ENCODE measurements at regions not wholly inside any gene's neighbourhood (a gene's known extent, or its start where the extent isn't known, plus 50 kb on each side); places are given as distances from the start of the nearest gene placed in this dataset.

DNA sequence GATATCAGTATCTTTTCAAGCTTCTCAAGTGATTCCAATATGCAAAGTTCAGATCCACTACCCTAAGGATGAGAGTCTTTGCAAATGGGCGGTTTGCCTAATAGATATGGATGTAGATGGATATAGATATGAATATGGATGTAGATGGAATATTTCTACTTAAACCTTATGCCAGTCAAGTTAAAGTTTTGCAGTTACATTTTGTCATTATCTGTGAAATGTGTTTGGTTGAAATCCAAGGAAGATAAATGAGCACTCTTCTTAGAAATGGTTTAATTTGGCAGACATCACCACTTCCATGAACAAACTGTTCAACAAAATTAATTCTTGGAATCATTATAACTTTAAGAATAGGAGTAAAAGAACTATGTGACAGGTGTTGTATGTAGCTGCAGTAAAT lies 1066.6 kb downstream of the PCDH18 start:
- WGBS, 2 experiments, result 86 to 100% methylated on average over 1 of the region's 1 CpG

DNA sequence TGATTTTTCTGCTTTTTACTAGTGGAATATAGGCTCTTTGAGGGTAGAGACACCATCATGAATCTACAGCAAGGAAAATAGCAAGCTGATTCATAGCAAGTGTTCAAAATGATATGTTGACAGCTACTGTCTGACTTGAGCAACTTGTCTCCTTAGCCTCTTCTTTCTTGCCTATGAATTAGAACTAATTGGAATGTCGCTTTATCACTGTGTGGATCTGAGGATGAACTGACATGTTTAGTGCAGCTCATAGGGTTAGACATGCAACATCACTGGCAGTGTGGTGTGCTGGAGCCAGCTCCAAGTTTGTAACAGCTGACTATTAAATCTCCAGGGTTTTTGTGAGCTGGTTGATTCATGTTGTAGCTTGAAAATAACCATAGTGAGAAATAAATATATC lies 1068.4 kb downstream of the PCDH18 start:
- H3K36me3 ChIP-seq (ENCODE audit: control insufficient read depth, insufficient read depth, low read length), result no peaks in the 10 kb centered on the region
- no peaks in the 10 kb centered on the region for H3K27me3 ChIP-seq (ENCODE audit: control insufficient read depth, insufficient read depth, low read length, poor library complexity, severe bottlenecking)
- no peaks in the 10 kb centered on the region for H3K9me3 ChIP-seq (ENCODE audit: control insufficient read depth, low read length)
- 96 to 100% methylated on average over 1 of the region's 1 CpG for whole genome bisulfite sequencing, 2 experiments
- no peak overlapping the region for H3K27ac ChIP-seq (ENCODE audit: insufficient read depth, low read depth, low read length, poor library complexity, severe bottlenecking)
- no peaks in the 10 kb centered on the region for H3K4me1 ChIP-seq (ENCODE audit: control insufficient read depth, insufficient read depth, low read length)
- no peak overlapping the region for H3K4me3 ChIP-seq (ENCODE audit: insufficient read depth, low read depth, low read length)

More for the DNA sequence above, 1066.6 kb downstream of the PCDH18 start:
- H3K9me3 ChIP-seq (ENCODE audit: control insufficient read depth, low read length), result no peaks in the 10 kb centered on the region
- H3K36me3 ChIP-seq (ENCODE audit: control insufficient read depth, insufficient read depth, low read length), result no peaks in the 10 kb centered on the region
- no peaks in the 10 kb centered on the region for H3K4me1 ChIP-seq (ENCODE audit: control insufficient read depth, insufficient read depth, low read length)
- H3K27ac ChIP-seq (ENCODE audit: insufficient read depth, low read depth, low read length, poor library complexity, severe bottlenecking), result no peak overlapping the region
- no peak overlapping the region for H3K4me3 ChIP-seq (ENCODE audit: insufficient read depth, low read depth, low read length)
- no peaks in the 10 kb centered on the region for H3K27me3 ChIP-seq (ENCODE audit: control insufficient read depth, insufficient read depth, low read length, poor library complexity, severe bottlenecking)

DNA sequence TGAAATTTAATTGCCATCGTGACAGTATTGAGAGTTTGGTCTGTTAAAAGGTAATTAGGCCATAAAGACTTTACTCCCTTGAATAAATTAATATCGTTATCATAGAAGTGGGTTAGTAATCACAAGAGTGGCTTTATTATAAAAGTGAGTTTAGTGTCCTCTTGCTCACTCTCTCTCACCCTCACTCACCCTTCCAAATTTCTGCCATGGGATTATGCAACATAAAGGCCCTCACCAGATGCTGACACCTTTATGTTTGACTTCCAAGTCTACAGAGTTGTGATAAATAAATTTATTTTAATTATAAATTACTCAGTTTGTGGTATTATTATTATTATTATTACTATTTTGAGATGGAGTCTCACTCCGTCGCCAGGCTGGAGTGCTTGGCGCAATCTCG lies 1070.8 kb downstream of the PCDH18 start:
- WGBS, 2 experiments, result 93 to 96% methylated on average over 4 to 5 of the region's 6 CpGs
- no peaks in the 10 kb centered on the region for H3K4me1 ChIP-seq (ENCODE audit: control insufficient read depth, insufficient read depth, low read length)
- no peaks in the 10 kb centered on the region for H3K27me3 ChIP-seq (ENCODE audit: control insufficient read depth, insufficient read depth, low read length, poor library complexity, severe bottlenecking)
- no peaks in the 10 kb centered on the region for H3K9me3 ChIP-seq (ENCODE audit: control insufficient read depth, low read length)
- H3K36me3 ChIP-seq (ENCODE audit: control insufficient read depth, insufficient read depth, low read length), result no peaks in the 10 kb centered on the region
- no peak overlapping the region for H3K4me3 ChIP-seq (ENCODE audit: insufficient read depth, low read depth, low read length)
- no peak overlapping the region for H3K27ac ChIP-seq (ENCODE audit: insufficient read depth, low read depth, low read length, poor library complexity, severe bottlenecking)

DNA sequence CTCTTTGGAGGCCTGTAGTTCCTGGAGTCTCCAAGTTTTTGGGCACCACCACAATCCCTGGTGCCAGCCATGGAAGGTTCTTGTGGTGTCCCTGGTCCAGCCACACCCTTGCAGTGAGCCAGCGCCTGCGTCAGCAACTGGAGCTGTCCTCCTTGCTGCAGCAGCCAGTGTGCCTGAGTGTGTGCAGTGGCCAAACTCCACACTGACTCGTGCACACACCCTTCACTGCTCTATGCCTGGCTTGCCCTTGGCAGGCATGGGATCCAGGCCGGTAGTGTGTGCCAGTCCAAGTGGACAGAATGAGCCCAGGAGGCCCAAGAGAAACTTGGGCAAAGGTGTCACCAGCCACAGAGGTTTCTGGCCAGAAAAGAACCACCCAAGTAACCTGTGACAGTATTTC lies 1074.0 kb downstream of the PCDH18 start:
- Histone ChIP-seq H3K36me3 (ENCODE audit: control insufficient read depth, insufficient read depth, low read length) (no peaks in the 10 kb centered on the region), H3K4me3 (ENCODE audit: insufficient read depth, low read depth, low read length) (no peak overlapping the region), H3K9me3 (ENCODE audit: control insufficient read depth, low read length) (no peaks in the 10 kb centered on the region), H3K27ac (ENCODE audit: insufficient read depth, low read depth, low read length, poor library complexity, severe bottlenecking) (no peak overlapping the region), H3K4me1 (ENCODE audit: control insufficient read depth, insufficient read depth, low read length) (no peaks in the 10 kb centered on the region), H3K27me3 (ENCODE audit: control insufficient read depth, insufficient read depth, low read length, poor library complexity, severe bottlenecking) (no peaks in the 10 kb centered on the region)
- WGBS, 2 experiments, result 93 to 95% methylated on average over 4 of the region's 4 CpGs

DNA sequence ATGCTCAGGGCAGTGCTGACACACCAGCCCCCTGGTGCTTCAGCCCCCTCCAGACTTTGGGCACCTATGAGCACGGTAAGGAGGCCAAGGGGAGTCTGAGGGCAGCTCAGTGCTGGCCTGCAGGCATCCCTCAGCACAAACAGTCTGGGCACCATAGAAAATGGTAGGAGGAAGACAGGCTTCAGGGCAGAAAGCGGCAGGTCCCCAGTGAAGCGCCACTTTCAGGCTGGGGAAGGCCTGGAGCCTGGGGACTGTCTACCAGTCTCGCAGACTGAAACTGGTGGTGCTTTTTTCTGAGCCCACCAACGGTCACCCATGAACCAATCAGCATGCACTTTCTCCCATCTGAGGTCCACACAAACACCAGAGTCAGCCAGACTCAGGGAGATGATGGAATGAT lies 1074.7 kb downstream of the PCDH18 start:
- no peak overlapping the region for H3K4me3 ChIP-seq (ENCODE audit: insufficient read depth, low read depth, low read length)
- H3K27ac ChIP-seq (ENCODE audit: insufficient read depth, low read depth, low read length, poor library complexity, severe bottlenecking), result no peak overlapping the region
- 95 to 98% methylated on average over 5 of the region's 5 CpGs for WGBS, 2 experiments

DNA sequence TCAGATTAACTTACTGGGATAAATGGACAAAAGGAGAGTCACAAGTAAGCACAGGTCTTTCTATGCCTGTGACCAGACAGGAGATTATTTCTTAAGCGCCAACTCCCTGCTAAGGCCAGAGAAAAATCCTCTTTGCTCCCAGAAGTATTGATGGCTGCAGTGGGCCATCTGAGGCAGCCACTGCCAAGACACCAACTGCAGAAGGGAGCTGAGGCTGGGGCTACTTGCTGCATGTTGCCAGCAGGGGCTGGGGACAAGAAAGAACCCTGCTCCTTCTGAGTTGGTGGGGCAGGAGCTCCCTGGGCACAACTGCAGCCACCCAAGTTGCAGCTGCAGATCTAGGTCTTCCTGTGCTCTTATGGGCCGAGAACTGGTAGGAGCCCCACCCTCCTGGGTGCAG lies 1075.3 kb downstream of the PCDH18 start:
- Histone ChIP-seq H3K4me3 (ENCODE audit: insufficient read depth, low read depth, low read length) (no peak overlapping the region), H3K27ac (ENCODE audit: insufficient read depth, low read depth, low read length, poor library complexity, severe bottlenecking) (no peak overlapping the region), H3K4me1 (ENCODE audit: control insufficient read depth, insufficient read depth, low read length) (no peaks in the 10 kb centered on the region), H3K9me3 (ENCODE audit: control insufficient read depth, low read length) (no peaks in the 10 kb centered on the region), H3K27me3 (ENCODE audit: control insufficient read depth, insufficient read depth, low read length, poor library complexity, severe bottlenecking) (no peaks in the 10 kb centered on the region), H3K36me3 (ENCODE audit: control insufficient read depth, insufficient read depth, low read length) (no peaks in the 10 kb centered on the region)
- WGBS, 2 experiments, result 95% methylated on average over 2 of the region's 2 CpGs

More for the DNA sequence above, 1074.7 kb downstream of the PCDH18 start:
- Histone ChIP-seq H3K36me3 (ENCODE audit: control insufficient read depth, insufficient read depth, low read length) (no peaks in the 10 kb centered on the region), H3K9me3 (ENCODE audit: control insufficient read depth, low read length) (no peaks in the 10 kb centered on the region), H3K4me1 (ENCODE audit: control insufficient read depth, insufficient read depth, low read length) (no peaks in the 10 kb centered on the region), H3K27me3 (ENCODE audit: control insufficient read depth, insufficient read depth, low read length, poor library complexity, severe bottlenecking) (no peaks in the 10 kb centered on the region)

DNA sequence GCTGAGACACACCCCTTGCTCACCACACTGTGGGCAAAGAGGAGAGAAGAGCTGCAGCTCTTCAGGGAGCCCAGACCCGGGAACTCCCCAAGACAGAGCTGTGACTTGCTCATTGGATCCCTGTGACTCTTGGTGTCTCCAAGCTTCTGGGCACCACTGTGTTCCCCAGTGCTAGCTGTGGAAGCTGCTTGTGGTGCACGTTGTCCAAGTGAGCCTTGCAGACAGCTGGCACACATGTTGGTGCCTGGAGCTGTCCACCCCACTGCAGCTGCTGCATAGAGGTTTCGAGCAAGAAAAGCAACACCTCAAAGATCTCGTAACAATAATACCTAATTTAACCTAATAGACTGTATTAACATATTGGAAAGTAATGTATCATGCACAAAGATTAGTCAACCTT lies 1089.3 kb downstream of the PCDH18 start:
- H3K27ac ChIP-seq (ENCODE audit: insufficient read depth, low read depth, low read length, poor library complexity, severe bottlenecking), result no peak overlapping the region
- H3K4me3 ChIP-seq (ENCODE audit: insufficient read depth, low read depth, low read length), result no peak overlapping the region
- no peaks in the 10 kb centered on the region for H3K9me3 ChIP-seq (ENCODE audit: control insufficient read depth, low read length)
- H3K36me3 ChIP-seq (ENCODE audit: control insufficient read depth, insufficient read depth, low read length), result no peaks in the 10 kb centered on the region
- 94 to 96% methylated on average over 2 to 3 of the region's 4 CpGs for WGBS, 2 experiments
- no peaks in the 10 kb centered on the region for H3K4me1 ChIP-seq (ENCODE audit: control insufficient read depth, insufficient read depth, low read length)
- H3K27me3 ChIP-seq (ENCODE audit: control insufficient read depth, insufficient read depth, low read length, poor library complexity, severe bottlenecking), result no peaks in the 10 kb centered on the region

DNA sequence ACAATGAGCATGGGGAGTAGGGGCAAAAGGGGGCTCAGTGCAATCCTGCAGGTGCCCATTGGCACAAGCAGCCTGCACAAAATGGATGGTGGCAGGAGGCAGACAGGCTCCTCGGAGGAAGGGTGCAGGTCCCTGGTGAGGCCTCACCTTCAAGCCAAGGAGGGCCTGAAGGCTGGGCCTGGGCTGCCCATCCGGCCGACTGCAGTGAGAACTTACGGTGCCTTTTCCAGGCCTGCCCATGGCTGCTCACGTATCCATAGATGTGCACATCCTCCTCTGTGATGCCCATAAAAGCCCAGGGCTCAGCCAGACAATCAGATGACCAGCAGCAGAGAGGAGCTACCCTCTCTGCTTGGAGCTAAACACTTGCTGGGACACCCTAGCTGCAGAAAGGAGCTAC lies 1089.8 kb downstream of the PCDH18 start:
- Histone ChIP-seq H3K36me3 (ENCODE audit: control insufficient read depth, insufficient read depth, low read length) (no peaks in the 10 kb centered on the region), H3K4me3 (ENCODE audit: insufficient read depth, low read depth, low read length) (no peak overlapping the region), H3K9me3 (ENCODE audit: control insufficient read depth, low read length) (no peaks in the 10 kb centered on the region), H3K27ac (ENCODE audit: insufficient read depth, low read depth, low read length, poor library complexity, severe bottlenecking) (no peak overlapping the region), H3K27me3 (ENCODE audit: control insufficient read depth, insufficient read depth, low read length, poor library complexity, severe bottlenecking) (no peaks in the 10 kb centered on the region), H3K4me1 (ENCODE audit: control insufficient read depth, insufficient read depth, low read length) (no peaks in the 10 kb centered on the region)
- WGBS, 2 experiments, result 93% methylated on average over 5 of the region's 5 CpGs

DNA sequence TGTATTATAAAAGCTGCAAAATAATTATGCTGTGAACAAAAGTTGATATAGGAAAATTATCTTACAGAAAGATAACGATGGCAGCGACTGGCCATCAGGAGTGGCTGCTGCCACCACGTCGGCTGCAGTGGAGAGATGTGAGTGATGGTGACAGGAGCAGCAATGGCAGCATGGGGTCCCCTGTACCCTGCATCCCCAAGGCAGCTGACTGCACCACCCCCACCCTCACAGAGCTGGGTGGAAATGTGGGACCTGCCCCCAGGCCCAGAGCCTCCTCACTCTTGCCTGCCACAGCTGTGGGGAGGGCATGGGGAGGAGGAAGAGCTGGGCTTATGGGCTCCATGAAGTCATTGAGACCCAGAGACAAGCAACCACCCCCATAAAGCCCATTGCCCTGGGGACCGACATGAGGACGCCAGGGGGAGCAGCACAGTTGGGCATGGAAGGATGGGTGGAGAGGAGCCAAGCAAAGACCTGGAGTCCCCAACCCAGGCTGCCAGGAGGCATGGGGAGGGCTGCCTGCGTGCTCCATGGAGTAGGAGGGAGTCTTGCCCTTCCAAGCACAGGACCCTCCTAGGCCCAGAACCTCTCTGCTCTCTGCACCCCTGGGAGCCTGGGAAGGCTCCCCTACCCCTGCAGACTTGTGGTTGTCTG lies 1090.5 kb downstream of the PCDH18 start:
- Histone ChIP-seq H3K27me3 (ENCODE audit: control insufficient read depth, insufficient read depth, low read length, poor library complexity, severe bottlenecking) (no peaks in the 10 kb centered on the region), H3K4me3 (ENCODE audit: insufficient read depth, low read depth, low read length) (no peak overlapping the region), H3K4me1 (ENCODE audit: control insufficient read depth, insufficient read depth, low read length) (peaks cover under 1% of the 10 kb centered on the region), H3K36me3 (ENCODE audit: control insufficient read depth, insufficient read depth, low read length) (no peaks in the 10 kb centered on the region), H3K27ac (ENCODE audit: insufficient read depth, low read depth, low read length, poor library complexity, severe bottlenecking) (no peak overlapping the region), H3K9me3 (ENCODE audit: control insufficient read depth, low read length) (no peaks in the 10 kb centered on the region)
- WGBS, 2 experiments, result 92 to 97% methylated on average over 7 of the region's 7 CpGs

DNA sequence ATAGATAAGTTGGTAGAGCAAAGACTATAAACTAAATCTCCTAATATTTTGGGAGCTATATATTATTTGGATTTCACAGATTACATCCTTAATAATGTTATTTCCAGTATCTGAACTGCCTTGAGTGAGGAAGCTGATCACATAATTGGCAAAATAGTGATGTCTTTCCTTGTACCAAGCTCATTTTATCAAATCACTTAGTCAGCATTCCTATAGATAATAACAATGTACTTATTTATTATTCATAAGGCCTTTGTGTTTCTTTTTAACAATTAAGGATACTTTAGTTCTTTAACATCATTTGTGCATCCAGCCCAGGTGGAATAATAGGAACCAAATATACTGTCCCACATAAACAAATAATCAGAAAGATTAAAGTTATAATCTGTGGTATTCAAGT lies 1093.6 kb downstream of the PCDH18 start:
- no peaks in the 10 kb centered on the region for H3K27me3 ChIP-seq (ENCODE audit: control insufficient read depth, insufficient read depth, low read length, poor library complexity, severe bottlenecking)
- no peak overlapping the region for H3K27ac ChIP-seq (ENCODE audit: insufficient read depth, low read depth, low read length, poor library complexity, severe bottlenecking)
- H3K4me1 ChIP-seq (ENCODE audit: control insufficient read depth, insufficient read depth, low read length), result peaks cover 3% of the 10 kb centered on the region
- no peak overlapping the region for H3K4me3 ChIP-seq (ENCODE audit: insufficient read depth, low read depth, low read length)
- H3K9me3 ChIP-seq (ENCODE audit: control insufficient read depth, low read length), result no peaks in the 10 kb centered on the region
- no peaks in the 10 kb centered on the region for H3K36me3 ChIP-seq (ENCODE audit: control insufficient read depth, insufficient read depth, low read length)

DNA sequence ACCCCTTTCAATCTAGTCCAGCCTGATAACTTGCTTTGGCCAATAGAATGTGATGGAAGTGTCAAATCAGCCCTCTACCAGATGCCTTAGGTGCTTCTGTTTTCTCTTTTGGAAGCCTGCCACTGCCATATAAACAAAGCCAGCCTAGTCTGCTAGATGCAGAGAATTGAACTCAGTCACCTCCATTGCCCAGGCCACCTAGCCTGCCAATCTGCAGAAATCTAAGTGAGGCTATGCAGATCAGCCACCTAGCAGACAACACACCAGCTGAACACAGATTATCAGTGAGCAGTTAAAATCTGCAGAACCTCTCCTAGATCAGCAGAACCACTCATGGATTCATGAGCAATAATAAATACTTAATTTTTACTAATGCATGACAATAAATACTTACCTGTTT lies 1108.2 kb downstream of the PCDH18 start:
- H3K27ac ChIP-seq (ENCODE audit: insufficient read depth, low read depth, low read length, poor library complexity, severe bottlenecking), result no peak overlapping the region
- H3K36me3 ChIP-seq (ENCODE audit: control insufficient read depth, insufficient read depth, low read length), result no peaks in the 10 kb centered on the region
- no peak overlapping the region for H3K4me3 ChIP-seq (ENCODE audit: insufficient read depth, low read depth, low read length)
- no peaks in the 10 kb centered on the region for H3K9me3 ChIP-seq (ENCODE audit: control insufficient read depth, low read length)
- no peaks in the 10 kb centered on the region for H3K4me1 ChIP-seq (ENCODE audit: control insufficient read depth, insufficient read depth, low read length)
- H3K27me3 ChIP-seq (ENCODE audit: control insufficient read depth, insufficient read depth, low read length, poor library complexity, severe bottlenecking), result no peaks in the 10 kb centered on the region
